DMS53 treated with DMSO at 0.1 percent for 48 hours (cell line): ENCODE measurements at regions not wholly inside any gene's neighbourhood (a gene's known extent, or its start where the extent isn't known, plus 50 kb on each side); places are given as distances from the start of the nearest gene placed in this dataset.
"Not testable (repeated sequence)": the region's sequence is repeated elsewhere in the genome, so short reads cannot be mapped to it uniquely, and the experiment has no call there.

ENCODE experiments used
- DNase-seq: peaks from one replicate; lab custom pipeline; 2025; ENCODE audit not compliant: unreplicated experiment; lab: John Stamatoyannopoulos, UW

DNA sequence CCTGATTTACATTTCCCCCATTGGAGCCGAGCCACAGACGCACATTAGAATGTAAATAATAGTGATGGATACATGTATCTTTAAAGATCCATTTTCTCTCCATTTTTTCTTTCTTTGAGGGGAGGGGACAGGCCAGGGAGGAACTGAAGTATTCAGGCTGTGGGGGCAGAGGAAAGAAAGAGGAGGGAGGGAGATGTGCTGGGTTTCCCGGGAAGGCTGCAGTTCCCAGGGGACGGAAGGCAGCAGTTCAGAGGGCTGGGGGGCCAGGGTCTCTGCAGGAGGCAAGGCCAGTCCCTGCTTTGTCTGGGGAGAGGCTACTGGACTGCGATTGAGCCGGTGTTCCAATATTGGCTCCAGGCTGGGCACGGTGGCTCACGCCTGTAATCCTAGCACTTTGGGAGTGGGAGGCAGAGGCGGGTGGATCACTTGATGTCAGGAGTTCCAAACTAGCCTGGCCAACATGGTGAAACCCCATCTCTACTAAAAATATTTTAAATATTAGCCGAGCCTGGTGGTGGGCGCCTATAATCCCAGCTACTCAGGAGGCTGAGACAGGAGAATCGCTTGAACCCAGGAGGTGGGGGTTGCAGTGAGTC, 94.2 kb upstream of the LHX1 start:
- DNase-seq, result no peak

DNA sequence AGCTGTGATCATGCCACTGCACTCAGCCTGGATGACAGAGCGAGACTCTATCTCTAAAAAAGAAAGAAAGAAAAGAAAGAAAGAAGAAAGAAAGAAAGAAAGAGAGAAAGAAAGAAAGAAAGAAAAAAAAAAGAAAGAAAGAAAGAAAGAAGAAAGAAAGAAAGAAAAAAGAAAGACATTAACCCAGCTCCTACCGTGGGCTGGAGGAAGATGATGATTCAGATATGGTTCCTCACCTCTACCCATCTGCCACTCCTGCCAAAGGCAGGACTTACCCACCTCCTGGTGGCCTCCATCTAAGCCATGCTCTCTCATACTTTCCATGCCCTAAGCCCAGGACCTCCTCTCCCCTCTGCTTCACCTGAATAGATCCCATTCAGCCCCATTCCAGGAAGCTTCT, 93.3 kb upstream of the LHX1 start:
- DNase-seq, result no peak

DNA sequence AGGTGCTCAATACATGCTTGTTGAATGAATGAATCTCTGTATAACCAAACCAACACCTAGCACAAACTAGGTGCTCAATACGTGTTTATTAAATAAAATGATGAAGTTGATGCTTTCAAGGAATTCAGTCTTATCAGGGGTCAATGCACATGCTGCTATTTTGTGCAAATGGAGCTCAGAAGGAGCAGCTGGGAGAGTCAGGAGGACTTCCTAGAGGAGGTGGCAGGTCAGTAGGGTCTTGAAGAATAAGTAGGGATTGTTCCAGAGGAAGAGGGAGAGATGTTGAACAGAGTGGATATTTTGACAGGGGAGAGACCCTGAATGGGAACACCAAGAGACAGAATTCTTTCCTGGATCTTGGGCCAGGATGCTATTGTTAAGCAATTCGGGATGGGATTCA, 92.7 kb upstream of the LHX1 start:
- no peak for DNase-seq

DNA sequence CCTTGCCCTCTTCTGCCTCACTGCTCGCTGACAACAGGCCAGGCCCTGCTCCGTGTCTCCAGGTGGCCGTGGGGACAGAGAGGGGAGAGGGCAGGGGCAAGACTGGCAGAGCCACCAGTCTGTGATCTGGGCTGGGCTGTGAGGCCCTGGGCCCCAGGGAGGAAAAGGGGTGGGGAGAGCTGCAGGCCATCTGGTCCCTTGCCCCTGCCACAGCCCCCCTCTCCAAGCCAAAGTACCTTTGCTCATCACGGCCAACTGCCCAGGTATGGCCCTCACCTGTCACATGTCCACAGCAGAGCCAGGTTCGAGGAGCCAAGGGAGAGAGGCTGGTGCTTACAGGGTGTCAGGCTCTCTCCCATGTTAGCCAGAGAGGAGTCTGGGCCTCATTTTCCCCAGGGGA, 91.4 kb upstream of the LHX1 start:
- DNase-seq, result no peak

DNA sequence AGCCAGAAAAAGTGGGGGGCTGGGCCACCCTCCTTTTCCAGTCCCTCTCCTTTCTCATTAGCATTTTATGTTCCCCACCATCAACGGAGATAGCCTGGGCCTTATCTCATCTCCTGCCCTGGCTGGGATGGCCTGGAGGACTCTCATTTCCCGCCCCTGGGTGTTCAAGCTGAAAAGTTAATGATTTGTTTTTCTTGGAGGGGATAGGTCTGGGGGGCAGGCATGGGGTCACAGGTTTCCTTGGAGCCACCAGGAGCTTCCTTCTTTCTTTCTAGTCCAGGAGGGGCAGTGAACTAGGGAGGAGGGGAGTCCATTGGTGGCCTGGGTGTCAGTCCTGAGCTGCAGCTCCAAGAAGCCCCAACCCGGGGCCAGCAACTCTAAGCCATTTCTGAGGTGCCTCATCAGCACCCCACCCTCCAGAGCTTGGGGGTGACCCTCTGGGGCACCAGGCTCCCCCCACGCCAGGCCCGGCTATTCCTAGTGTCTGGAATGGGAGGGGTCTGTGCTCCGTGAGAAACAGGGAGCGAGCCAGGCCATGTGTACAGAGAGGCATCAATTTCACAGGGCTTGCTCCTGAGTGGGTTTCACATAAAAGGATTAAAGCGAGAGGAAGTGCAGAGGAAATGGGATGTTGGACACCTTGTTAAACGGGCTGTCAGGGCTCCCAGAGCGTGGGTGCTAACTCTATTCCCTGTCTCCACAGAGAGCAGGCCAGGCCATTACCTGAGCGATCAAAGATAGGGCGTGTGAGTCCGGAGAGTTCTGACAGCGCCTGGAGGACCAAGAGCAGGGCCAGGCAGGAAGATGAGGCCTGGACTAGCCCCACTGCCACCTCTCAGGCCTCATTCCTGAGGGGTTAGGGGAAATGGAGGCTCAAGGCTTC, 90.6 kb upstream of the LHX1 start:
- DNase-seq, result no peak

DNA sequence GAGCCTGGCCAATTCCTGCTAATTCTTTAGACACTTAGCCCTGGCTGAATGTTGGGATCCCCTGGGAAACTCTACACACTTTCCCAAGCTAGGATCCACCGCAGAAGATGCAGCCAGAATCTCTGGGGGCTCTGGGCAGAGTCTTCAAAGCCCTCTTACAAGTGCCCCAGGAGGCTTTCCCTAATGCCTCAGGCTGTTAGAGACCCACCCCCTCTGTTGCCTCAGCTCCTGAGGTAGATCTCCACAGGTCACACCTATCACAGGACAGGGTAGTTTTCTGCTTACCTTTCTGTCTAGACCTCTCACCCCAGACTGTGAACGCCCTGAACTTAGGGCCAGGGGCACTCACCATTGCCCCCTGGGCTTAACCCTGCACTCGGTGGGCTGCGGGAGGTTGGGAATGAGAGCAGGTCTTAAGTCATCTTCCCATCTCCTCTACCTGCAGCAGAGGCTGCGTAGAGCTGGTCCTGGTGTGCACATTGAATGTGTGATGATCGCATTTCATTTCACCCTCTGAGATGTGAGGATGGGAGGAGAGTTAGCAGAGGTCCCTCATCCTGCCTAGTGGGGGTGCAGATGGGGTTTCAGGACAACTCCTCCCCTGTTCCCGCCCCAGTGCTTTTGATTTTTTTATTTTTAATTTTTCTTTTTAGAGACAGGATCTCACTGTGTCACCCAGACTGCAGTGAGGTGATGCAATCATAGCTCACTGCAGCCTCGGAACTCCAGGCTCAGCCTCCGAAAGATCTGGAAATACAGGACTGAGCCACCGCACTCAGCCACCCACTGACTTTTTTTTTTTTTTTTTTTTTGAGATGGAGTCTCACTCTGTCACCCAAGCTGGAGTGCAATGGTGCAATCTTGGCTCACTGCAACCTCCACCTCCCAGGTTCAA, 89.0 kb upstream of the LHX1 start:
- DNase-seq, result no peak

DNA sequence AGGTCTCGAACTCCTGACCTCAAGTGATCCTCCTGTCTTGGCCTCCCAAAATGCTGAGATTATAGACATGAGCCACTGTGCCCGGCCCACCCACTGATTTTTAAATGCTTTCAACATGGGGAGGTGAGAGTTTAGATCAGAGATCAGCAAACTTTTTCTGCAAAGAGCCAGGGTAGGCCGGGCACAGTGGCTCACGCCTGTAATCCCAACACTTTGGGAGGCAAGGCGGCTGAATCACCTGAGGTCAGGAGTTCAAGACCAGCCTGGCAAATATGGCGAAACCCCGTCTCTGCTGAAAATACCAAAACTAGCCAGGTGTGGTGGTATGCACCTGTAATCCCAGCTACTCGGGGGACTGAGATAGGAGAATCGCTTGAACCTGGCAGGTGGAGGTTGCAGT, 88.3 kb upstream of the LHX1 start:
- not testable (repeated sequence) for DNase-seq

DNA sequence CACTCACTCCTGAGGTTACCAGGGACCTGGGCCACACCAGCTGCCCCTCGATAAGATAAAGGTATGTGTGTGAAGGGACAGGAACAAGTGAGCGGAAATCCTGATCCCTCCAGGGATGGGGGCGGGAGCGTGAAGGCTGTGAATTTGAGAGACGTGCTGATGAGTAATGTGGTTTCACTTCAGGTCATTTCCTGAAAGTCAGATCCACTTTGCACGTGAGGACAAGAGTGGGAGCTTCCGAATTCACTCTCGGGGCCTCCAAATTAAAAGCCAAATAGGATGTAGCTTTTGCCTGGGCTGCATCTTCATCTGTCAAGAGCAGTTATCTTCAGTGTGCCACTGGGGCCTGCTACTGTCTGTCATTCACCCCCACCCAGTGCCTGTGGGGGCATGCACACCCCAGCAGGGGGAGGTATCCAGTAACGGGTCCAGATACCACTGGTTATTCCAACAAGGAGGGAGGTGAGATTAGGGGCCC, 87.4 kb upstream of the LHX1 start:
- no peak for DNase-seq

DNA sequence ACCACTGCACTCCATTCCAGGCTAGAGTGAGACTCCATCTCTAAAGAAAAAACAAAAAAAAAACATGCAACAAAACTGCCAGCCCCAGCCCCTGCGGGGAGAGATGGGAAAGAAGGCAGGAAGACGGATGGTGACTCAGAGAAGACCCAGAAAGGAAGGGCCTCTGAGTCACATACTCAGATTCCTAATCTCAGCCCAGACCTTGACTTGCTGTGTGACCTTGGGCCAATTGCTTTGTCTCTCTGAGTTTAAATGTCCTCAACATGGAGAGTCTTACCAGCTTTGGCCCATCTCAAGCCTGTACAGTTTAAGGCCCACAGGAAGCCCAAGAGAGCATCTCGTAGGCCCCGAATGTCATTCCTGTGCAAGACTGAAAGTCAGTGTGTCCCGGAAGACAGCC, 86.5 kb upstream of the LHX1 start:
- no peak for DNase-seq

DNA sequence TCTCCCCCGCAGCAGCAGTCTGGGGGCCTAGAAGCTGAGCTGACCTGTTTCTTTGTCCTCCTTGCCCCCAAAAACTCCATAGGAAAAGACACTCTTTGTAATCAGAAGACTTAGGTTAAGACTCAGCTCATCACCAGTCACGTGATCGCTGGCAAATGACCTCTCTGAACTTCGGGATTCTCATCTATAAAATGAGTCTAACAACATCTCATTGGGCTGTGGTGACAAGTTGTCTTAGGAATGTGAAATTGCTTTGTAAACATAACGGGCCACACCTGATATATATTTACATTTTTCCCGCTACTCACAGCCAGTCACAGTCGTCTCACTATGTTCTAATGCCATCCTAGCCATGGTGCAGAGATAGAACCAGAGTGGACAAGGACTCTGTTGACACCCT, 86.0 kb upstream of the LHX1 start:
- no peak for DNase-seq

DNA sequence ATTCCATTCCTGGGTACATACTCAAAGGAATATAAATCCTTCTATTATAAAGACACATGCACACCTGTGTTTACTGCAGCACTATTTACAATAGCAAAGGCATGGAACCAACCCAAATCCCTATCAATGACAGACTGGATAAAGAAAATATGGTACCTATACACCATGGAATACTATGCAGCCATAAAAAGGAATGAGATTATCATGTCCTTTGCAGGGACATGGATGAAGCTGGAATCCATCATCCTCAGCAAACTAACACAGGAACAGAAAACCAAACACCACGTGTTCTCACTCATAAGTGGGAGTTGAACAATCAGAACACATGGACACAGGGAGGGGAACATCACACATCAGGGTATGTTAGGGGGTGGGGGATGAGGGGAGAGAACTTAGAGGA, 84.8 kb upstream of the LHX1 start:
- DNase-seq, result not testable (repeated sequence)

DNA sequence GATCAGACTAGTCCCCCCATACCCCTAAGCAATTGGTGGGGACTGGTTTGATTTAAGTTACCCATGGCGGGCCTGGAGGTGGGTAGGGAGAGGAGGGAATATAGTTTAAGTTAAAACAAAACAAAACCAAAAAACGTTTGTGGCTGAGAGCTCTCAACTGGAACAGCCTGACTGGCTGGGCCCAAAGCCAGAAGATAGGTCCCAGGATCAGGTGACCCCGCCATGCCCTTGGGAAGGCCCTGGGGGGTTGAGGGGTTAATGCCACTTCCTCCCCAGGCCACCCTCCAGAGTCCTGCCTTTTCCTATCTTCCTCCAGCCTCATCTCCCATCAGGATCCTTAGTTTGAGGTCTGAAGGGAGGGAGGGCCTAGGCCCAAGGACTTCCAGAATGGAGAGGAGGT, 82.3 kb upstream of the LHX1 start:
- no peak for DNase-seq

DNA sequence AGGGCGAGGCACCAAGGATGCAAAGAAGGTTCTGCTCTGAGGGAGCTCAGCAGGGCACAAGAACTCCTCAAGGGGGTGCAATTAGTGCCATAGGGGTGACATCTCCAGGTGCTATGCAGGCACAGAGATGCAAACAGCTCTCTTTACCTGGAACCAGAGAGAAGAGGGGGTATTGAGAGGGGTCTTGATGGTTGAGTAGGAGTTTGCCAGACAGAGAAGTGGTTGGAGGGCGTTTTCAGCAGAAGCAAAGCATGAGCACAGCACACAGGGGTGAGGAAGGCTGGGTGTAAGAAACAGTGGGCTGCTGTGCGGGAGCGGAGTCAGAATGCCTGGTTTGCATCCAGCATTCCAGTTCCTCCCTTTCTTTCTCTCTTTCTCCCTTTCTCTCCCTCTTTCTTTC, 81.8 kb upstream of the LHX1 start:
- no peak for DNase-seq

DNA sequence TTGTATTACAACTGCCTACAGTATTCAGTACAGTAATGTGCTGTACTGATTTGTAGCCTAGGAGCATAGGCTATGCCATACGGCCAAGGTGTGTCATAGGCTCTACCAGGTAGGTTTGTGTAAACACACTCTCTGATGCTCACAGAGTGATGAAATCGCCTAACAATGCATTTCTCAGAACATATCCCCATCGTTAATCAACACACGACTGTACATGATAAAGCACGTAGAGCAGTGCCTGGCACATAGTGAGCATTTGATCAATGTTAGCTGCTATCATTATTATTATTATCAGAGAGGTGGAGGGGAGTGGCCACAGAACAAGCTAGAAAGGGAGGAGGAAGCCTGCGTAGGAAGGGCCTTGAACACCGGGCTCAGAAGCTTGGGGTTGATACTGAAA, 81.1 kb upstream of the LHX1 start:
- DNase-seq, result no peak

DNA sequence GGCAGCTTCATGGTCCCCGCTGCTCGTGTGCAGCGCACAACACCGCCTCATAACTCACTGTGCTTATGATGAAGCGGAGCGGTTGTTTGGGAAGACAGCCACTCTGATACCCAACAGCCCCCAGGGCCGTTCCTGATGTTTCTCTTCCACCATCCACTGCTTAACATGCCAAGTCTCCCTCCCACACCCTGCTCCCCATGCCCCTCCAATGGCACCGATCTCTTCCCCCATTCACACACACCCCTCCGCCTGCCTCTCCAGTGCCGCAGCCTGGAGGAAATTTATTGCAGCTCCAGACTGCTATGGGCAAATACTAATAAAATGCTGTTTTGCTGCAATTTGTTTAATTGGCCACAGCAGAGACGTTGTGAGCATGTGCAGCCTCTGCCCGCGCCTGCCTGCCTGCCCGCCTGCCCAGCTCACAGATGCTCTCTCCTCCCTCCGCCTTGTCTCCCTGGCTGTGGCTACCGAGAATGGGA, 80.3 kb upstream of the LHX1 start:
- DNase-seq, result no peak

DNA sequence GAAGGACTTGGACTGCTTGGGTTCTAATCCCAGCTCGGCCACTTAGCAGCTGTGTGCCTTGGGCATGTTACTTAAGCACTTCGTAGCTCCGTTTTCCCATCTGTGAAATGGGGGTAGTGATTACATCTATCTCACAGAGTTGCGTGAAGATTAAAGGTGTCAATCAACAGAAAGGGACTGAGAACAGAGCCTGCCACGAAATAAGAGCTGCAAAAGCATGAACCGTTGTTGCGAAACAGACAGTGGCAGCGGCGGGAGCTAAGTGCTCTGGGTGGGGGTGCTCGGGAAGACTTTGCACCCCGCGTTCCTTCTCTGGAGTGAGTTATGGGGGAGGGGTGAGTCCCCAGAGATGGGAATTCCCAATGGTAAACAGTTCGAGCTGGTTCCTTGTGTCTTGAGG, 79.6 kb upstream of the LHX1 start:
- DNase-seq, result no peak

DNA sequence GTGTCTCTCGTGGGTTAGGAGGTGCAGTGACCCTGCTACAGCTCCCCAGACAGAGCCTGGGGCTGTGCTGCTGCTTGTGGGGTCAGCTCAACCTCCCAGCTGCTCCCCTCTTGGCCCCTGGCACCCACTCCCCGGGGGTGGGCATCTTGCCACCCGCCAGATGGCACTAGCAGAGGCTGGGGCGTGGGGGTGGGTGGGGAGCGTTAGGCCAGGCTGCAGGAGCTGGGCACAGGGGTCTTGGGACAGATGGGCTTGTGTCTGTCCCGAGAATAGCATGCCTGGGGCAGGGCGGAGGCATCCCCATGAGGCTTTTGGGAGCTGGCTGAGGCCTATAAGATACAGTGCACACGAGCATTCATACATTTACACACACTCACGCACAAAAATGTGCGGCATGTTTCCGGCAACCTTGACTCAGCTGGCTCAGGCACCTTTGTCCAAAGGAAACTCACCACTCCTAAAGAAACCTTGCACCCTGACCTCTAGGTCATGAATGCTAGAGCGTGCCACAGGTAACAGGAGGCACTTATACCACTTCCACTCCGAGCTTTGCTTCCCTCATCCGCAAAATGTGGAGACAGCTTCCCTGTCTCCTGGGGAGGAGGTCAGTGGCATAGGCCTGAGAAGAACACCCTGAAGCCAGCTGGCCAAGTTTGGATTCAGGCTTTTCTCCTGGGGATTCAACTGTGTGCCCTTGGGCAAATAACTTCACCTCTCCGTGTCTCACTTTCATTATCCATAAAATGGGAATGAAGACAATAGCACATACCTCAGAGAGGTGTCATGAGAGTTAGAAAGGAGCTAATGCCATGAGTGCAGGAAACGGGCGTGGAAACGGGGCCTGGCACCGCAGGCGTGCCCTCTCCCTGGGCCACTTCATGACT, 78.9 kb upstream of the LHX1 start:
- DNase-seq, result no peak

DNA sequence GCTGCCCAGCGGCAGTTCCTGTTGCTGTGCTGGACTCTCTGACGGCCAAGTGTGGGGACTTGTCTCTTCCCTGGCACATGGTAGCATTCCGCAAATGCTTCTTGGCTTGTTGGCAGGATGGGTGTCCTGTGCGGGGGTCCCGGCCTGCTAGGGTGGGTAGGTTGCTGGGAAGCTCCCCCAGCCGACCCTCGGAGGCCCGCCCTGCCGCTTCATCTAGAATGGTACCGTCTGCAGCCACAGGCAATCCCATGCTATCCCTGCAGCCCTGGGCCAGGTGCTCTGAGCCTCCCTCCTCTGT, 78.3 kb upstream of the LHX1 start:
- DNase-seq, result no peak

DNA sequence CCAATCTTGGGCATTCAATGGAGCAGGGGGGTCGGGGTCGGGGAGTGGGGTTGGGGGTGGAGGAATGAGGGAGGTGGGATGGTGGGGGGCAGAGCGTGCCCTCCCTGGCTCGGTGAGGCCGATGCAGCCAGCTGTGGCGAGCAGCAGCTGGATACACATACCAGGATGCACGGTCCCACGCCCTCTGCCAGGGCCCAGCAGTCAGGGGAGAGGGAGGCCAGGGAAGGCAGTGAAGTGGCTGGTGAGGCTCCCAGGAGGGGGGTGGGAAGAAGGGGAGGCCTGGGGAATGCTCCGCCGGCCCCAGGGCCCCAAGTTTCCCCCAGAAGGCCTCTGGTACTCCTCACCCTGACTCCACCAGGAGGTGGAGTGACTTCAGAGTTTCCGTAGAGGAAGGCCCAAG, 77.6 kb upstream of the LHX1 start:
- no peak for DNase-seq

DNA sequence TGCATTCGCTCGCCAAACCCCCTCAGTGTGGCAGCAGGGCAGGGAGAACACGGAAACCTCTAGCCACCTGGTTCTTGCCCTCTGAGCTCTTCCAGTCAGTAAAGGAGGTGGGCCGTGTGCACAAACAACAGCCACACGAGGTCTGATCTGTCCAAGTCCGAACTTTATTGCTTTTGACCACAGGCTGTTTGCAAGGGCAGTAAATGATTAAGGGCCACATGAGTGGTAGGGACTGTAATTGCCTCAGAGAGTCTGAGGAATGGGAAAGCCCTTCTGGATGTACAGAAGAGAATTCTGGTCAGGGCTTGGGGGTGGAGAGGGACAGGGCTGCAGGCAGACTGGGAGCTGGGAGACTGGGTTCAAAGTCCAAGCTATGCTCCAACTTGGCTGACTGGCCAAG, 75.7 kb upstream of the LHX1 start:
- no peak for DNase-seq
